Activated CD4-positive, alpha-beta T cell treated with anti-CD3 and anti-CD28 coated beads for 36 hours (primary cell): ENCODE measurements at regions not wholly inside any gene's neighbourhood (a gene's known extent, or its start where the extent isn't known, plus 50 kb on each side); places are given as distances from the start of the nearest gene placed in this dataset.

Experiments
- ATAC-seq: fragments of 200-7000 bp; cut with Tn5 transposase; one replicate; pipeline ENCODE4 v1.10.0; 2021; ENCODE audit warnings: mild to moderate bottlenecking, moderate library complexity
- CTCF ChIA-PET: fragments of 350-600 bp; sonication (Branson Sonifier 250); formaldehyde crosslinking; loops from one replicate; lab custom pipeline; 2021; ENCODE audit warnings: antibody characterized with exemption; lab: Charles Lee
- POLR2A ChIA-PET: fragments of 350-600 bp; sonication (Branson Sonifier 250); formaldehyde crosslinking; loops from one replicate; lab custom pipeline; 2021; ENCODE audit warnings: antibody characterized with exemption, inconsistent platforms; lab: Charles Lee
- DNase-seq: peaks from one replicate; pipeline ENCODE4 v3.0.0-alpha.2; 2020
- H3K27ac Mint-ChIP-seq: one replicate; pipeline ENCODE4 v1.8.0; 2021; ENCODE audit warnings: mixed read lengths
- H3K27me3 Mint-ChIP-seq: one replicate; pipeline ENCODE4 v1.8.0; 2021; ENCODE audit warnings: mixed read lengths
- H3K36me3 Mint-ChIP-seq: one replicate; pipeline ENCODE4 v1.8.0; 2021; ENCODE audit warnings: low read depth, mixed read lengths
- H3K4me1 Mint-ChIP-seq: one replicate; pipeline ENCODE4 v1.8.0; 2021; ENCODE audit warnings: mixed read lengths
- H3K4me3 Mint-ChIP-seq: one replicate; pipeline ENCODE4 v1.8.0; 2021; ENCODE audit warnings: mild to moderate bottlenecking, moderate library complexity, mixed read lengths
- H3K9me3 Mint-ChIP-seq: one replicate; pipeline ENCODE4 v1.8.0; 2021; ENCODE audit warnings: low read depth, mixed read lengths
- intact Hi-C, 2 experiments: fragments of 100-400 bp; cut with DNase I in 1 of 2; cut with micrococcal nuclease in 1 of 2; formaldehyde crosslinking; loops; one replicate each; pipeline versions ENCODE4 v1.14.2 to v1.15.1; 2022 to 2024; cut with DNase I, micrococcal nuclease

- Mint-ChIP-seq H3K4me1 (no peaks in the 10 kb centered on the region), H3K36me3 (no peaks in the 10 kb centered on the region), H3K9me3 (peaks cover 26% of the 10 kb centered on the region), H3K27ac (no peak overlapping the region), H3K27me3 (no peaks in the 10 kb centered on the region), H3K4me3 (no peak overlapping the region)
- intact Hi-C loops = no loop called here
- CTCF ChIA-PET = interaction anchor here (0.6 kb wide), 1 partner anchor 1948 kb away, joined by 3 read pairs; no protein-coding TSS in a partner anchor
- DNase-seq (no peak), ATAC-seq (no peak)
- POLR2A ChIA-PET = no interaction called here
Measured at GRCh38 chr11:107131756-107132155, 113.5 kb upstream of the GUCY1A2 start.

DNA sequence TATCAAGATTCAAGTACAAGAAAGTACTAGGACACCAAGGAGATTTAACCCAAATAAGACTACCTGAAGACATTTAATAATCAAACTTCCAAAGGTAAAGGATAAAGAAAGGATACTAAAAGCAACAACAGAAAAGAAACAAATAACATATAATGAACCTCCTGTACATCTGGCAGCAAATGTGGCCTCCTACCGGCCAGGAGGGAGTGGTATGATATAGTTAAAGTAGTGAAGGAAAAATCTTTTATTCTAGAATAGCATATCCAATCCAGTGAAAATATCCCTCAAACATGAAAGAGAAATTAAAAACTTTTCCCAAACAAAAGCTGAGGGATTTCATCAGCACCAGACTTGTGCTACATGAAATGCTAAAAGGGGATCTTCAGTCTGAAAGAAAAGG lies 104.7 kb upstream of the GUCY1A2 start:
- H3K4me3 Mint-ChIP-seq = no peak overlapping the region
- H3K36me3 Mint-ChIP-seq = no peaks in the 10 kb centered on the region
- ATAC-seq (no peak), DNase-seq (no peak)
- no peak overlapping the region for H3K27ac Mint-ChIP-seq
- intact Hi-C loops = no loop called here
- peaks cover 7% of the 10 kb centered on the region for H3K9me3 Mint-ChIP-seq
- ChIA-PET CTCF (no interaction called here), POLR2A (no interaction called here)
- H3K27me3 Mint-ChIP-seq = no peaks in the 10 kb centered on the region
- no peaks in the 10 kb centered on the region for H3K4me1 Mint-ChIP-seq

GRCh38 chr11:107118025-107118720 lies 99.9 kb upstream of the GUCY1A2 start:
- peaks cover 14% of the 10 kb centered on the region for H3K9me3 Mint-ChIP-seq
- ChIA-PET CTCF (no interaction called here), POLR2A (no interaction called here)
- H3K4me1 Mint-ChIP-seq = no peaks in the 10 kb centered on the region
- H3K27ac Mint-ChIP-seq = no peak overlapping the region
- no peak overlapping the region for H3K4me3 Mint-ChIP-seq
- DNase-seq (no peak), ATAC-seq (no peak)
- no peaks in the 10 kb centered on the region for H3K27me3 Mint-ChIP-seq
- no peaks in the 10 kb centered on the region for H3K36me3 Mint-ChIP-seq
- intact Hi-C loops = no loop called here

DNA sequence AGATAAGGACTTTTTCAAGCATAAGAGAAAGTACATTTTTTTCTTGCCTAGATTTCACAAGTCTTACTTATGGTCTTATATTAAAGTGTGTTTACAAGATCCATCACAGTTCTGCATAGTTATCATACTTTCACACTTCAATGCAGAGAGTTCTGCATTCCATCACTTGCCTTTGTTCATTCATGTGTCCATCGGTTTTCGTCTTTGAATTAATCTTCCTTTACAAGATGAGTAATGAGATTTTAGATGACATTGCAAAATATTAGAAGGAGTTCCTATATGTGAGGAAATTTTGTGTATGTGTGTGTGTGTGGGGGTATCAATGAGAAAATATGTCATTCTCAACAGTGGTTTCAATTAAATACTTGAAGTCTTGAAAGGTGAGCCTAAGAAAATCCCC lies 98.1 kb upstream of the GUCY1A2 start:
- intact Hi-C loops = no loop called here
- CTCF ChIA-PET = no interaction called here
- POLR2A ChIA-PET = no interaction called here
- Mint-ChIP-seq H3K36me3 (no peaks in the 10 kb centered on the region), H3K4me1 (no peaks in the 10 kb centered on the region), H3K27ac (no peak overlapping the region), H3K4me3 (no peak overlapping the region), H3K27me3 (no peaks in the 10 kb centered on the region), H3K9me3 (peaks cover 14% of the 10 kb centered on the region)
- DNase-seq = no peak
- ATAC-seq = no peak

GRCh38 chr11:107102692-107103477 lies 84.6 kb upstream of the GUCY1A2 start:
- no peak for ATAC-seq

GRCh38 chr11:107092667-107093066 lies 74.4 kb upstream of the GUCY1A2 start:
- intact Hi-C loops = no loop called here
- Mint-ChIP-seq H3K4me3 (no peak overlapping the region), H3K4me1 (no peaks in the 10 kb centered on the region), H3K27me3 (no peaks in the 10 kb centered on the region), H3K27ac (no peak overlapping the region), H3K36me3 (no peaks in the 10 kb centered on the region), H3K9me3 (peaks cover 36% of the 10 kb centered on the region)
- no peak for DNase-seq
- CTCF ChIA-PET = interaction anchor here (0.6 kb wide), 1 partner anchor 841 kb away, joined by 6 read pairs; no protein-coding TSS in a partner anchor
- POLR2A ChIA-PET = no interaction called here
- no peak for ATAC-seq

More at GRCh38 chr11:107102692-107103477, 84.6 kb upstream of the GUCY1A2 start:
- no peaks in the 10 kb centered on the region for H3K36me3 Mint-ChIP-seq
- no peak overlapping the region for H3K27ac Mint-ChIP-seq
- ChIA-PET CTCF (interaction anchor here (1.1 kb wide), 1 partner anchor 9 kb away, joined by 3 read pairs; no protein-coding TSS in a partner anchor), POLR2A (no interaction called here)
- DNase-seq = no peak
- H3K27me3 Mint-ChIP-seq = no peaks in the 10 kb centered on the region
- H3K4me1 Mint-ChIP-seq = no peaks in the 10 kb centered on the region
- intact Hi-C loops = no loop called here
- no peak overlapping the region for H3K4me3 Mint-ChIP-seq
- H3K9me3 Mint-ChIP-seq = peaks cover 18% of the 10 kb centered on the region

- peaks cover 13% of the 10 kb centered on the region for H3K9me3 Mint-ChIP-seq
- CTCF ChIA-PET = no interaction called here
- no peaks in the 10 kb centered on the region for H3K4me1 Mint-ChIP-seq
- intact Hi-C loops = no loop called here
- POLR2A ChIA-PET = no interaction called here
- DNase-seq (no peak), ATAC-seq (no peak)
- H3K36me3 Mint-ChIP-seq = no peaks in the 10 kb centered on the region
- H3K4me3 Mint-ChIP-seq = no peak overlapping the region
- no peak overlapping the region for H3K27ac Mint-ChIP-seq
- no peaks in the 10 kb centered on the region for H3K27me3 Mint-ChIP-seq
Measured at GRCh38 chr11:107078375-107078774, 60.1 kb upstream of the GUCY1A2 start.

- intact Hi-C loops = no loop called here
- Mint-ChIP-seq H3K4me3 (no peak overlapping the region), H3K27ac (no peak overlapping the region), H3K4me1 (no peaks in the 10 kb centered on the region), H3K36me3 (no peaks in the 10 kb centered on the region), H3K27me3 (no peaks in the 10 kb centered on the region), H3K9me3 (peaks cover 6% of the 10 kb centered on the region)
- ChIA-PET POLR2A (no interaction called here), CTCF (interaction anchor here (0.6 kb wide), 1 partner anchor 1640 kb away, joined by 3 read pairs; no protein-coding TSS in a partner anchor)
- ATAC-seq (no peak), DNase-seq (no peak)
Measured at GRCh38 chr11:107076832-107077231, 58.6 kb upstream of the GUCY1A2 start.

- Mint-ChIP-seq H3K36me3 (no peaks in the 10 kb centered on the region), H3K27me3 (no peaks in the 10 kb centered on the region), H3K9me3 (no peaks in the 10 kb centered on the region), H3K4me1 (no peaks in the 10 kb centered on the region), H3K4me3 (no peak overlapping the region), H3K27ac (no peak overlapping the region)
- ATAC-seq (no peak), DNase-seq (no peak)
- POLR2A ChIA-PET = no interaction called here
- intact Hi-C loops = no loop called here
- CTCF ChIA-PET = interaction anchor here (1.4 kb wide), 1 partner anchor 109 kb away, joined by 5 read pairs; no protein-coding TSS in a partner anchor
Measured at GRCh38 chr11:107071129-107071528, 52.9 kb upstream of the GUCY1A2 start.
